Epithelial cell of esophagus (primary cell): ENCODE measurements at regions not wholly inside any gene's neighbourhood (a gene's known extent, or its start where the extent isn't known, plus 50 kb on each side); places are given as distances from the start of the nearest gene placed in this dataset.

Experiments
- DNase-seq: peaks from one replicate; pipeline ENCODE4 v3.0.0; 2010; ENCODE audit warnings: low read depth
- H3K4me3 ChIP-seq: 2 replicates; pipeline ENCODE4 v1.5.1; 2011; ENCODE audit warnings: mild to moderate bottlenecking, low read length, control low read depth
- TF ChIP-seq, protein P1 (sequence below): IDR thresholded peaks from 2 replicates; pipeline ENCODE4 v1.5.1; 2011; ENCODE audit warnings: low read depth, mild to moderate bottlenecking, low read length, control low read depth, inconsistent platforms; ENCODE audit not compliant: insufficient read depth; ENCODE audit errors: missing control alignments

- no peak overlapping the region for H3K4me3 ChIP-seq
- TF ChIP-seq, protein P1, sequence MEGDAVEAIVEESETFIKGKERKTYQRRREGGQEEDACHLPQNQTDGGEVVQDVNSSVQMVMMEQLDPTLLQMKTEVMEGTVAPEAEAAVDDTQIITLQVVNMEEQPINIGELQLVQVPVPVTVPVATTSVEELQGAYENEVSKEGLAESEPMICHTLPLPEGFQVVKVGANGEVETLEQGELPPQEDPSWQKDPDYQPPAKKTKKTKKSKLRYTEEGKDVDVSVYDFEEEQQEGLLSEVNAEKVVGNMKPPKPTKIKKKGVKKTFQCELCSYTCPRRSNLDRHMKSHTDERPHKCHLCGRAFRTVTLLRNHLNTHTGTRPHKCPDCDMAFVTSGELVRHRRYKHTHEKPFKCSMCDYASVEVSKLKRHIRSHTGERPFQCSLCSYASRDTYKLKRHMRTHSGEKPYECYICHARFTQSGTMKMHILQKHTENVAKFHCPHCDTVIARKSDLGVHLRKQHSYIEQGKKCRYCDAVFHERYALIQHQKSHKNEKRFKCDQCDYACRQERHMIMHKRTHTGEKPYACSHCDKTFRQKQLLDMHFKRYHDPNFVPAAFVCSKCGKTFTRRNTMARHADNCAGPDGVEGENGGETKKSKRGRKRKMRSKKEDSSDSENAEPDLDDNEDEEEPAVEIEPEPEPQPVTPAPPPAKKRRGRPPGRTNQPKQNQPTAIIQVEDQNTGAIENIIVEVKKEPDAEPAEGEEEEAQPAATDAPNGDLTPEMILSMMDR = no peak
- peak; percentile 95 for DNase-seq
These were observed 100.5 kb upstream of the MAGI2 start for GRCh38 chr7:79553811-79554555.

DNA sequence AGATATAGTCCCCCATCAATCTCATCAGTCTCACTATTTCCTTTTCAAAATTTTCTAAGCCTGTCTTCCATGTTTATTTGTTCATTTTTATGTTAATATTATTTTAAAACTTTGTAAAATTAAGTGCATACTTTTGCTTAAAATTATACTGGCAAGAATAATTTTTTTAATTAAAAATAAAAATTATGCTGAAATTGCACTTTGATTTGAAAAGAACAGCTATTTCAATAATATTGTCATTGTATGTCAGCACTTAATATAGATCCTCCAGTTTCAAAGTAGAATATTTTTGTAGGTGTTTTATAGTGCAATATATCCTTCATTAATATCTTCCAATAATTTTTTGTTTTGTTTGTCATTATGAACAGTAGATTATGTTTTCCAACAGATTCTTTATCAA, 99.0 kb upstream of the MAGI2 start:
- DNase-seq = no peak
- TF ChIP-seq, protein P1 = no peak
- no peak overlapping the region for H3K4me3 ChIP-seq

GRCh38 chr7:79548727-79549126, 95.3 kb upstream of the MAGI2 start:
- no peak overlapping the region for H3K4me3 ChIP-seq
- TF ChIP-seq, protein P1 = no peak
- peak; percentile 56 for DNase-seq

GRCh38 chr7:79547132-79547531, 93.7 kb upstream of the MAGI2 start:
- DNase-seq = no peak
- TF ChIP-seq, protein P1 = no peak
- no peak overlapping the region for H3K4me3 ChIP-seq

- no peak for DNase-seq
- TF ChIP-seq, protein P1 = no peak
These were observed 87.1 kb upstream of the MAGI2 start for GRCh38 chr7:79540592-79540991.

GRCh38 chr7:79534128-79534527, 80.7 kb upstream of the MAGI2 start:
- TF ChIP-seq, protein P1 = no peak
- no peak for DNase-seq
- H3K4me3 ChIP-seq = no peak overlapping the region

More at GRCh38 chr7:79540592-79540991, 87.1 kb upstream of the MAGI2 start:
- no peak overlapping the region for H3K4me3 ChIP-seq

DNA sequence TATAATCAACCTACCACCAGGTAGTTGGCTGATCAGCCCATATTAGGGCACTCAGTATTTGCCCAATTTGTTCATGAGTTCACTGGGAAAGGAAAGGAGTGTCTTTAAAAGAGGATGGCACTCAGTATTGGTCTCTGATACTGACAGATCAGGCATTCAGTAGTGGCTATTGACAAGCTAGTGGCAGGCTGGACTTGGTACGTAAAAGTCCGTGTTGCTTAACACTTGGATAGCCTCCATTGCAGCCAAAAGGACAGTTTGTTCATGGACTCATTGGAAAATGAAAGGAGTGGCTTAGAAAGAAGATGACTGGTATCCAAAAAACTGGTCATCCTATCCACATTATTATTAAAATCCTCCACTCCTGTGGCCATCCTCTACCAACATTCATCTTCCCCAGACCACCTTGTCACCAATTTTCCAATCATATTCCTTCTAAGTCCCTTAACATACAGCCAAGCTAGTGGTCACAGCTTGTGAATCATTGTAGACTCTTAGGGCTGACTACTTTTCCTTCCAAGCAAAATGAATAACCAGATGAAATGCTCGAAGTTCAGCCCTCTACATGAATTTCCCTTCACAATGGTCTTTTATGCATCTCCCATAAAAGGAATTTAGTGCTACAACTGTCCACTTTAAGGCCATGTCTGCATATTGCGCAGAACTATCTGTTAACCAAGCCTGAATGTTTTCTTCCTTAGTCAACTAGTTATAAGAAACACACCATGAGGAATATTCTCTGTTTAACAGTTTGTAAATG, 78.6 kb upstream of the MAGI2 start:
- TF ChIP-seq, protein P1 = no peak
- no peak overlapping the region for H3K4me3 ChIP-seq
- DNase-seq = no peak
